GM21529 (cell line): ENCODE measurements at regions not wholly inside any gene's neighbourhood (a gene's known extent, or its start where the extent isn't known, plus 50 kb on each side); places are given as distances from the start of the nearest gene placed in this dataset.
"Not testable (repeated sequence)": the region's sequence is repeated elsewhere in the genome, so short reads cannot be mapped to it uniquely, and the experiment has no call there.

Experiments
- ATAC-seq: cut with Tn5 transposase; IDR thresholded peaks from one replicate; pipeline ENCODE4 v1.9.1; 2021; ENCODE audit not compliant: unreplicated experiment

DNA sequence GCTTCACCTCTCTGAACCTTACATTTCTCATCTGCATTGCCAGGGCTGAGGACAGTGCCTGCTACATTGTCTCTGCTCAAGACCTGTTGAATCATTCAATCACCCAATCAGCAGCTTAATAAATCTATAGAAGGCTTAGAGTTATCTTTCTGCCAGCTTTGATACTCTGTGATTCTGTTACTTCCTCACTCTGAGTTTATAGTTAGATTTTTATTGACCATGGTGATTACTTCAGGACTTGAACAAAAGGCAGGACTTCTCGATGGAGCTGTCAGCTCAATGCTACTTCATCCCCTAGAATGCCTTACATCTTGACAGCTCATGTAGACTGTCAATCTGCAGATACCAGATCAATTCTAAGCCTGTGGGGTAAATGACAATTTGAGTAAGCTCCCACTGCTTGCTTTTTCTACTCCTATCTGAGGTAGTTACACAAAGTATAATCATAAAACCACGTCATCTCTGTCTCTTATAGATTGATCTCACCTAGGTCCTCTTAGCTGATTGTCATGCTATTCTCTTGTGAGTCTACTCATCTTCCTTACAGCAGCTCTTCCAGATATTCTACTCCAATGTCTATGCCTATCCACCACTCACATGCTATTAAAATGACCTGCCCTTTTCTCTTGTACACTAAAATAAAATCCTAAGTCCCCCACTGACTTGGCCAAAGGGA is 318.3 kb upstream of the CA10 start:
- no peak for ATAC-seq

DNA sequence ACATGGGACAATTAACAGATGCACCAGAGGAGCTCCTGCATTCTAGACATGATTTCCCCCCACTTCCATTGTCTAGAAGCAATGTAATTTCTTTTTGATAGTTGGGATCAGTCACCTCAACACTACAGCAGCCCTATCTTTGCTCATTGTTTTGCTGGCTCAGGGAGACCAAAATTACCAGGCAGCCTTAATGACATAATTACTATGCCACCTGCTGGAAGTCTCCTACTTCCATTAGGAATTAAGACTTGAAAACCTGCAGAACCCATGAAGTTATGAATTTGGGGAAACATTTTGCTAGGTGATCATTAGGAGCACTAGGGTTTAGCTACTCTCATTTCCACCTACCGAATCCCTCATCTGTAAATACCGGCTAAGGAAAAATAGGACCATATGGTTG is 312.0 kb upstream of the CA10 start:
- no peak for ATAC-seq

DNA sequence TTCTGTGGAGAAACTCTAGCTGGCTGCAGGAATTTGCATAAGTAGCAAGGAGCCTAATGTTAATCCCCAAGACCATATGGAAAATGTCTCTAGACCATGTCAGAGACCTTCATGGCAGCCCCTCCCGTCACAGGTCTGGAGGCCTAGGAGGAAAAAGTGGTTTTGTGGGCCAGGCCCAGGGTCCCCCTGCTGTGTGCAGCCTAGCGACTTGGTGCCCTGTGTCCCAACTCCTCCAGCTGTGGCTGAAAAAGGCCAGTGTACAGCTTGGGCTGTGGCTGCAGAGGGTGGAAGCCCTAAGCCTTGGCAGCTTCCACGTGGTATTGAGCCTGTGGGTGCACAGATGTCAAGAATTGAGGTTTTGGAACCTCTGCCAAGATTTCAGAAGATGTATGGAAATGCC is 306.9 kb upstream of the CA10 start:
- no peak for ATAC-seq

DNA sequence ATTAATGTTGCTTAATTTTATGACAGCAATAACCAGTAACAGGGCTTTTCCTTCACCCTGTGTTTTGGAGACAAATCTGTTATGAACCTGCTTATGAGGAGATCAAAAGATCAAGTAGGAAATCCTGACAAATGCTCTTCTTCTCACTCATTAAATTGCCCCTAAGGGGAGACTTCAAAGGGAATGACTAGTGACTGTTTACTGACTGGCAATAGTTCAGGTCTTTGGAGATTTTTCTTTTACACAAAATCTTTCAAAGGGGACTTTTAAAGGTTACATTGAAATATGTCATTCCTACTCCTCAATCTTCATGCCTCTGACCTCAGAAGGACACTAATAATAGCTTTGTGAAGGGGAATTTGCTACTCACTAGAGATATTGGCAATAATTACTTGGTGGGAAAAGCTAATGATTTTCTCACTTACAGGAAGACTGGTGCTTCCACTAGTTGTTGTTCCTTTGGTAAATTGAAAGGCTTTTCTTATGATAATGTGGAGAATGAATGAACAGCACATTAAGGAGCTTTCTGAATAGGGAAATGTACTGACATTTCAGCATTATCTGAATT is 292.9 kb upstream of the CA10 start:
- no peak for ATAC-seq

DNA sequence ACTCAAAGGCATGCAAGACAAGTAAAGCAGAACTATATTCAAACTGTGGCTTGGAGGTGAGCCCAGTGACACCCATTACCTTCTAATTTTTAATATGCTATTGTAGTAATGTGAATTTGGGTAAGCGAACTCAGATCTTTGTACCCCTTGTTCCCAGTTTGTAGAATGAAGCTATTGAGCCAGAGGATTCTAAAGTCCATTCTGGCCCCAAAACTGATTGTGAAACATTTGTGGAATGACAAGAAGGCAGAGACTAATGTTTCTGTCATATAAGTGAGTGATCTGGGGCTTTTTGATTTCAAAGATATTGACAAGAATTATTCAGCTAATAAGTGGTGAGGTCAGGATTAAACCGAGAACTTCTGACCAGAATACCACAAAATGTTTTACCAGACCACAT is 283.8 kb upstream of the CA10 start:
- ATAC-seq: no peak

DNA sequence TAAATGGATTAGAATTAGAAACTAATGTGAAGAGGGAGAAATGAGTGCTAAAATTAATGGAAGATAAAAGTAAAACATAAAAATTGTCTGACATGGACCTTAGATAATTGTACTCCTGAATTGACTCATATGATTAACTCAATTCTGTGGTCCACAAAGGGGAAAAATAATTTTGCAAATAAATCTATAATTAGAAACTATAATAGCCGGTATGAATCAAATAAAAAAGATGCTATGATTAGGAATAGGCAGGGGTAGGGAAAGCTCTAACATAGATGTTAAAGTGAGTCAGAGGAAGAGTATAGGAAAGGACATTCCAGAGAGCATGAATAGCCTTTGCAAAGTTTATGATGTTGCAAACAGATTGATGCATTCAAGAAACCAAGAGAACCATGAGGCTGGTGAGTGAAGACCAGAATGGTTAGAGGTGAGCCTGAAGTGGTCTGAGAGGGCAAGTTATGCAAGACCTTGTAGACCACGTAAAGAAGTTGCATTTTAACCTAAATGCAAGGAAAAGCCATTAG is 262.1 kb upstream of the CA10 start:
- ATAC-seq: no peak

DNA sequence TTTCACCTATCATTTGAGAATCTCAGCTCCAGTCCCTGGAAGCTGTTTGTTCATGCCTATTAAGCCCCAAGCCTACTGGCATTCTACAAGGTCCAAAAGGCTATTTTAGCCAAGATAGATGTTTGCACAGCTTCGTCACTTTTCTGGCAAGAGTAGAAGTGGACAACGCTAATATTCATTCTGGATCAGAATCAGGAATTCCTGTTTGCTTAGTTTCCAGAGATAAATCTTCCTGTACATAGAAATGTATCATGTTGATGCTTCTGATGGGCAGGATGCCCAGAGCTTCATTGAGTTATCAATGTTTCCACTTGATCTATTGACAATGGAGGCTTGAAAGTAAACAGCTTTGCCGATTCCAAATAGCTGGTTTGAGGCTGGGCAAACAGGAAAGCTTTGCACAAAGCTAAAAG is 260.7 kb upstream of the CA10 start:
- no peak for ATAC-seq

DNA sequence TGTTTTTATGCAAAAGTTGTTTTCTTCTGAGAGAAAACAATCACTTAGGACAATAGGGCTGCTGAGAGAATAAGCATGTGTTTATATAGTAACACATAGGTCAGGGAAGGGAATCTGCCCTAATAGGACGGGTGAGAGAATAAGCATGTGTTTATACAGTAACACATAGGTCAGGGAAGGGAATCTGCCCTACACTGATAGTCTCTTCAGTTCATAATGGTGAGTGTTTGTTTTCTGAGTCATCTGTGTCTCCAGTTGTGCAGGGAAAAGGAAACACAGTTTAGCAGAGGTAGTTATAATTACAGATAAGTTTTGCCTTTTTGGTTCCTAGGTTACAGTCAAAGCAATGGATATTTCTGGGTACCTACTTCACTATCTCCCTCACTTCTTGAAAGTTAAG is 252.3 kb upstream of the CA10 start:
- ATAC-seq: no peak

DNA sequence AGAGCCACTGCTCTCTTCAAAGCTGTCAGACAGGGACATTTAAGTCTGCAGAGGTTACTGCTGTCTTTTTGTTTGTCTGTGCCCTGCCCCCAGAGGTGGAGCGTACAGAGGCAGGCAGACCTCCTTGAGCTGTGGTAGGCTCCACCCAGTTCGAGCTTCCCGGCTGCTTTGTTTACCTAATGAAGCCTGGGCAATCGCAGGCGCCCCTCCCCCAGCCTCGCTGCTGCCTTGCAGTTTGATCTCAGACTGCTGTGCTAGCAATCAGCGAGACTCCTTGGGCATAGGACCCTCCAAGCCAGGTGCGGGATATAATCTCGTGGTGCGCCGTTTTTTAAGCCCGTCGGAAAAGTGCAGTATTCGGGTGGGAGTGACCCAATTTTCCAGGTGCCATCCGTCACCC is 250.7 kb upstream of the CA10 start:
- not testable (repeated sequence) for ATAC-seq

DNA sequence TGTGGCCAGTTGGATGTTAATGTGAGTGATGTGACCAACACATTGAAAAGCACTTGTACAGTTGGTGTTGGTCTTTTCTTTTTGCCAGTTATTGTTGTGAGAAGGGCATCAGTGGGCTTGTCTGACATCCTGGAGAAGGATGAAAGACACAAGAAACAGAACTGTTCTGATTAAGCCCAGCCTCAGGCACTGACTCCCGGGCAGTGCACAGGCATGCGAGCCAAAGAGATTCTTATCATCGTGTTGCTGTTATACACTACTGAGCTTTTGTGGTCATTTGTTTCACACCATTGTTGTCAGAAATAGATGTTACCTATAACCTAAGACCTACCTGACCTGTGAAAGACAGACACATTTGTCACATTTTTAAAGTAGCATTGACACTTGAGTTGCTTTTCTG is 236.8 kb upstream of the CA10 start:
- no peak for ATAC-seq

DNA sequence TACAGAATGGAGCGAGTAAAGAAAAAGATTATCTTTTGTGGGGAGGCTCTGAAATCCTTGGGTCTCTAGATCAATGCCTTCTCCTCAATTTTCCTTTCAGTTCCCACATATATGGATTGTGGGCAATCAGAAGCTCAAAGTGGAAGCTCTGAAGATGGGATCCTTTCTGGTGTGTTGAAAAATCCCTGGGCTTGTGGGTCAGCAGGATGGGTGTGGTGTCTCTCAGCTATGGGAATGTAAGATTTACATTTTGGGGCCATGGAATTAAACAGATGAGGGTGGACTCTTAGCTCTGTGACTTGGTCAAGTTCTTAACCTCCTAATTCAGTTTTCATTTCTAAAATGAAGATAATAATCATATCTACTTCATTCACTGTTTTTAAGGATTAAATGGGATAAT is 231.9 kb upstream of the CA10 start:
- no peak for ATAC-seq

DNA sequence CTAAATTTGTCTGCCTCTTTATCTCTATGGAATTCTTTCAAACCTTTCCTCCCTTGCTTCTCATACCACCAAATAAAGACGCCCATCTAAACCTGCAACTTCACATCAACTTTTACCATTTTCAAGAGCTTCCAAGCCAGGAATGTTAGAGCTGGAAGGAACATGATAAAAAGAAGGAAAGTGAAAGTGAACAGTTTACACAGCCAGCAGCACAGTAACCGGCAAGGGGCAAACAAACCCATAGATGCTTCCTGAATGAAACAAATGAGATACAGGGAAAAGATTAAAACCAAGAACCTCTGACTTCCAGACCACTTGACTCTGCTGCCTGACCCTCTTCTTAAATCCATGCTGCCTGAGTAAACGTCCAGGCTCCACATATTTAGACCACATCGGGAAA is 231.1 kb upstream of the CA10 start:
- ATAC-seq: no peak

DNA sequence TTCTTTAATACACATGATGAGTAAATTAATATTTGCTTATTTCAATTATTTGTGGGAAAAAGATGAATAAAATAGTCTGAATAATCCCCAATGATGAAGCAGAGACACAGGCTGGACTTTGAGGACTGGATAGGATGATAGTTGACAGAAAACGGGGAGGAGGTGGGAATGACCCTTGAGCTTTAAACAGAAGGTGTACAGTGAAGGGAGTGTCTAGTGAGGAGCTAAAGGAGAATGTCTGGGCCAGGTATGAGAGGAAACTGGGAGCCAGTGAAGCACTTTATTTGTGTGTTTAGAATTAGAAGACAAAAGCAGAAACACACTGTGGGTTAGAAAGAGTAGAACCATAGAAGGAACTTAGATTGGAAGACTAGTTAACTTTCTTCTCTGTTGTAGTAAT is 230.4 kb upstream of the CA10 start:
- no peak for ATAC-seq

DNA sequence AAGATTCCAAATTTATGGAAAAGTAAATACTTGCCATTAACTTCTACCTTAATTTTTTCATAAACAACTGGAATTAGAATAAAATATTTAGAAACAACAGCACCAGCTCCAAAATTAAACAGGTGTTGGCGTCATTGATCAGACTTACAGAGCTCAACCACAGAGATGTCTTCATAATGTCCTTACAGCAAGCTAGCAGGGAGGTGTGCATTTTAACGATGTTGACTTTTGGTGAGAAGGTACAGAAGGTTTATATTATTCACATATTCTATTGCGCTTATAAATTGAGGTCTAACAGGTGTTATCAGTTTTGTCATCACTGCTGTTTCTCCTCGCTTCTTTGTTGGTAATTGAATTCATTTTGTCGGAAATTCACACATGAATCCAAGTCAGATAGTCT is 226.2 kb upstream of the CA10 start:
- no peak for ATAC-seq

DNA sequence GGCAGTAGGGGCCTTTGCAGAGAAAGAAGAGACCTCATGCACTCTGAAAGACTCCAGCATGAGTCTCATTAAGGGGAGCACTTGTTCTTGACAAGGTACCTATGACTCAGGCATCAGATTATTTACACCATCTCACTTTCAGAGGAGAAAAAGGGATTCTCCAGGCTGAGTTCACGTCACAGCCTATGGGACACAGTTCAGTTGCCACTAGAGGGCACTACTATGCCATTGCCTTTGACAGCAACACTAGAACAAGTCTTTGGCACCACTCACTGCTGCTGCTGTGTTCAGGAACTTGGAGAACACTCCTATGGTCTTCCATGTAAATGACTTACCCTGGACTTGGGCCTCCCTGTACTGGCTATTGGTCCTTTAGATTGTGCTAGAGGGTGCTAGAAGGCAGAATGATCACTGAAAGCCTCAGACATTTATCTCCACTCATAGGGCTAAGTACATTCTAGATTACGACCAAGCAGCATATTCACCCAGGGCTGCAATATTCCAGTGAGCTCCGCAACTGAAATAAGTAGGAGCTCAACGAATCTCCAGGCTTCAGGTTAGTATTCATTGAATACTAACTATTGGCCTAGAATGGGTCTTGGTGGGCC is 225.1 kb upstream of the CA10 start:
- ATAC-seq: peak; percentile 51

DNA sequence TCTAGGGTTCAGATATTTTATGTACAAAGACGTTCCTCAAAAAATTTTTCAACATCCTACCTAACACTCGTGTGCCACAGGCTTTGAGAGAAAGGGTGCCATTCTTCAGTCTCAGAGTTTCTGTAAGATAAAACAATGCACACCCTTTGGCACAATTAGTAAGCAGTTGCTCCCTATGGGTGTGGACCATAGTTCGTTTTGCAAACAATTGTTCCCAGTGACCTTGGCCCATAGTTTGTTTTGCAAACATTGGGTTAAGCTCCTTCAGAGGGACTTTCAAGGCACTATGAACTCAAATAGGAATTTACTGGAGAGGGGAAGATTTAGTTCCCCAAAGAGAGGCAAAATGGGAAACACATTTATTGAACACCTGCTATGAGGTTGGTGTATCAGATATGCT is 220.3 kb upstream of the CA10 start:
- ATAC-seq: no peak

DNA sequence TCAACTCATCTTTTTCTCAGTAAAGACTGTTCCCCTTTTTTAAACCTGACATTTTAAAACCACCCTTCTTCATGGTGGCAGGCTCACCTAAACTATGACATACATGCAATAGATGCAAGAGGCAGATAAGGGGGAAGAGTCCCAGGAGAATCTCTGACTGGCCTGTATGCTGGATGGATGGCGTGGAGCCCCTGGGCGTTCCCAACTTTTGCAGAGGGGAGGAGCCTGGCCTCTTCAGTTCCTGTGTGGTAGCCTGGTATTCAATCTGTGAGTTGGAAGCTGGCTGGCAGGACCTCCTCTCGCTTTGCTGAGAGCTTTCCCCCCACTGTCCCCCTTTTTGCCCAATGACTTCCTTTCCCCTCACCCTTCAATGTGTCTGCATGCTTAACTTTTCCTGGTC is 217.6 kb upstream of the CA10 start:
- ATAC-seq: no peak

DNA sequence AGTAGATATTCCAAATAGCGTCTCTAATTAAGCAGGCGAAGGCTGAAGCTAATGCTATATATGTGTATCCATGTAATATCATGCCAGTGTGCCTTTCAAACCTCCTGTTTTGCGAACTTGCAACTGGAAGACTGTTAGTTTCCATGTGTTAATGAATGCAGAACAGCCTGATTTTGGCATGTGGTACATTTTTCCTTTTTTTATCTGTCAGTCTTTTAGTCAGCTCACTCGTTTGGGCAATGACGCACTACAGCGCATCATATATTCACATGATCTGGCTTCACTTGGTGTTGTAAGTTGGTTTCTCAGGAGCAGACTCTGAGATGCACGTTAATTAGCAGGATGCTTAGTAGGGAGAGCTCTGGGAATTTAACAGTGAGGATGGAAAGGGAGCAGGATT is 210.4 kb upstream of the CA10 start:
- ATAC-seq: no peak

DNA sequence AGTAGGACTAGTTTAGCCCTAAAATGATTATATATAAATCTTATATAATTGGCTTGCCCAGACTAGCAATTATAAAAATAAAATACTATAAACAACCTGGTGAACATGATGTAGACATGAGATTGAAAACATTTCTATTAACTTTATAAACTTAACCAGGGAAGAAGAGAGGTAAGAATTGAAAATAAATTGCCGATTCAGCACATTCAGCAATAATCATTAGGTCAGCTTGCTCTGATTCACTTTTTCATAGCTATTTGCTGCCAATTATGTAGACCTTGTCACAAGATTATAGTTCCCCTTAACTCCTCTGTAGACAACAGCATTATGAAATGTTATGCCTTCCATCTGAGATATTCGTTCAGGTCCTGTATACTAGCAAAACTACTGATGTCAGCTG is 199.3 kb upstream of the CA10 start:
- no peak for ATAC-seq

DNA sequence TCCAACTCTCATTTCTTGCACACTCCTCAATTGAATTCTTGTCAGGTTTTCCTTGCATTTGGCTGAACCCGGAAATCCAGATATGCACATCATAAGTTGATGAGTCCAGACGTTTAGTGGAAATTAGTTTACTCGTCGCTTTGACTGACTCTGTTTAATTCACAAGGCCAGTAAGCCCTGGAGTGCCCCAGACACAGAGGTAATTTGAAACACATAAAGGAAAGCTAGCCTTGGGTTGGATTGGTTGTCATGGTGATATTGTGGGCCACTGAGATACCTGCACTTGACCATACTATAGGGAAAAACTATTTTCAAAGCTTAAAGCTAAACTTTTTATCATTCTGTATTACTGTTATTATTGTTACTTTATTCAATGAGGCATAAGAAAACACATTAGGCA is 178.3 kb upstream of the CA10 start:
- ATAC-seq: no peak

DNA sequence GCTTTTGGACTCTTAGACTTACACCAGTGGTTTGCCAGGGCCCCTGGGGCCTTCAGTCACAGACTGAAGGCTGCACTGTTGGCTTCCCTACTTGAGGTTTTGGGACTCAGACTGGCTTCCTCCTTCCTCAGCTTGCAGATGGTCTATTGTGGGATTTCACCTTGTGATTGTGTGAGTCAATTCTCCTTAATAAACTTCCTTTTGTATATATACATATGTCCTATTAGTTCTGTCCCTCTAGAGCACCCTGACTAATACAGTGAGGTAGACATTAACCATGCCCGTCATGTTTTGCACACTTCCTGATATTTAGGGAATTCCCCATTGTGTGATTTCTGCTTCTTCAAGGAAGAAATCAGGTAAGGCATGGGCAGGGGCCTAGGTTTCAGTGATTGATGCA is 147.8 kb upstream of the CA10 start:
- no peak for ATAC-seq

DNA sequence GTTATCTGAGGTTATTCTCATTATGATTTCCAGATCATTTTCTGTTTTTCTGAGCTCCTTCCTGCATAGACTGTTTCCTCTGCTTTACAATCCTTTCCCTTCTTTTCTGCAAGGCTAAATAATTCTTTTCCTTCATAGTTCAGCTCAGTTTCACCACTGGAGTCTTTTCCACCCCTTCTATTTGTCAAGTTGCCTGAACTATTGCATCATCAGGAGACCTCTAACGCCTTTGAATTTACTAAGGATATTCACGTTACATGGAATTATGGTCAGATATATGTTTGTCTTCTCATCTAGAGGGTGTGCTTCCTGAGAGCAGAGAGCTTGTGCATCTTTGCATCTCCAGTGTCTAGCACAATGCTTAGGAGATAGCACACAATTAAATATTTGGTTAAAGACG is 140.4 kb upstream of the CA10 start:
- no peak for ATAC-seq
